HCT116 (cell line): ENCODE measurements at regions not wholly inside any gene's neighbourhood (a gene's known extent, or its start where the extent isn't known, plus 50 kb on each side); places are given as distances from the start of the nearest gene placed in this dataset.

Experiments
- ATAC-seq: fragments of 200-7000 bp; cut with Tn5 transposase; 2 replicates; pipeline ENCODE4 v1.9.1; 2020; ENCODE audit warnings: mild to moderate bottlenecking, moderate library complexity
- BruUV-seq: library from RNA; stranded (reverse); fragments of 400-500 nt; replicated peaks from 2 replicates; lab custom pipeline; 2021; lab: Mats Ljungman, UMichigan
- CTCF ChIA-PET: fragments of 300-600 bp; sonication (Branson Sonifier 250); formaldehyde crosslinking; loops from one replicate; lab custom pipeline; 2021; ENCODE audit warnings: antibody characterized with exemption; lab: Charles Lee
- POLR2A ChIA-PET: fragments of 300-600, 350-600 bp; sonication (Branson Sonifier 250); formaldehyde crosslinking; loops from one replicate; lab custom pipeline; 2021; ENCODE audit warnings: antibody characterized with exemption; lab: Charles Lee
- RAD21 ChIA-PET, 2 experiments: fragments of 300-600 bp; sonication (Branson Sonifier 250); formaldehyde crosslinking; loops; one replicate each; lab custom pipeline; 2023; ENCODE audit warnings: low total read pairs in 2 of 2; ENCODE audit not compliant: uncharacterized antibody in 2 of 2, unreplicated experiment in 2 of 2, low non-redundant PET in 1 of 2; lab: Charles Lee
- DNase-seq: peaks from one replicate; pipeline ENCODE4 v3.0.0-alpha.2; 2010; ENCODE audit warnings: low read depth, low spot score
- H2AFZ ChIP-seq: fragments of 200-600 bp; shearing (Covaris generic), sonication (generic); 2 replicates; pipeline ENCODE4 v1.6.1; 2017; ENCODE audit warnings: low read depth, mixed run types, mixed read lengths, antibody characterized with exemption, low read length; ENCODE audit not compliant: poor library complexity, severe bottlenecking
- H3K27ac ChIP-seq: 2 replicates; pipeline ENCODE4 v1.5.1; 2012; ENCODE audit warnings: low read depth, low read length
- H3K27me3 ChIP-seq: fragments of 200-600 bp; sonication (generic); 2 replicates; pipeline ENCODE4 v1.6.1; 2016; ENCODE audit warnings: mixed run types, low read length, mixed read lengths; ENCODE audit not compliant: insufficient read depth
- H3K36me3 ChIP-seq, 2 experiments: fragments of 200-500 bp in 1 of 2; fragments of 200-600 bp in 1 of 2; sonication (Bioruptor generic) in 1 of 2; sonication (generic) in 1 of 2; 2 replicates each; pipeline versions ENCODE4 v1.5.1 to v1.6.1; 2014 to 2016; ENCODE audit warnings: low read length in 2 of 2, inconsistent platforms in 1 of 2, mixed read lengths in 1 of 2, mixed run types in 1 of 2; ENCODE audit not compliant: insufficient read depth in 2 of 2, control insufficient read depth in 1 of 2
- H3K4me1 ChIP-seq, 2 experiments: fragments of 200-600 bp in 1 of 2; sonication (generic) in 1 of 2; 2 replicates each; pipeline versions ENCODE4 v1.5.1 to v1.6.1; 2012 to 2017; ENCODE audit warnings: low read length in 2 of 2, inconsistent platforms in 1 of 2, mild to moderate bottlenecking in 1 of 2, mixed read lengths in 1 of 2, mixed run types in 1 of 2, moderate library complexity in 1 of 2; ENCODE audit not compliant: insufficient read depth in 2 of 2, control insufficient read depth in 1 of 2
- H3K4me2 ChIP-seq: fragments of 200-600 bp; sonication (generic); 2 replicates; pipeline ENCODE4 v1.6.1; 2017; ENCODE audit warnings: mixed run types, low read length, mixed read lengths
- H3K4me3 ChIP-seq, 2 experiments: fragments of 200-600 bp in 1 of 2; sonication (generic) in 1 of 2; replicated peaks in 1 of 2; 2 replicates each; pipeline ENCODE4 v1.5.1; 2011 to 2016; ENCODE audit warnings: low read length in 2 of 2, control low read depth in 1 of 2, low read depth in 1 of 2, mild to moderate bottlenecking in 1 of 2, mixed read lengths in 1 of 2, mixed run types in 1 of 2
- H3K79me2 ChIP-seq: fragments of 200-600 bp; sonication (generic); 2 replicates; pipeline ENCODE4 v1.6.1; 2017; ENCODE audit warnings: mild to moderate bottlenecking, mixed run types, low read length, moderate library complexity, mixed read lengths; ENCODE audit not compliant: insufficient read depth
- H3K9ac ChIP-seq: fragments of 200-600 bp; sonication (generic); 2 replicates; pipeline ENCODE4 v1.6.1; 2016; ENCODE audit warnings: low read length, mixed read lengths
- H3K9me2 ChIP-seq: fragments of 200-600 bp; sonication (generic), shearing (Covaris generic); 2 replicates; pipeline ENCODE4 v1.6.1; 2017; ENCODE audit warnings: mixed run types, mild to moderate bottlenecking, moderate library complexity; ENCODE audit not compliant: insufficient read depth
- H3K9me3 ChIP-seq, 2 experiments: fragments of 200-500 bp in 1 of 2; fragments of 200-600 bp in 1 of 2; sonication (Bioruptor generic) in 1 of 2; sonication (generic) in 1 of 2; 2 replicates each; pipeline ENCODE4 v1.6.1; 2014 to 2017; ENCODE audit warnings: low read length in 2 of 2, mixed read lengths in 2 of 2, inconsistent platforms in 1 of 2, low read depth in 1 of 2, mild to moderate bottlenecking in 1 of 2, mixed run types in 1 of 2, moderate library complexity in 1 of 2; ENCODE audit not compliant: control insufficient read depth in 1 of 2, insufficient read depth in 1 of 2
- H4K20me1 ChIP-seq: fragments of 200-600 bp; sonication (generic), shearing (Covaris generic); 2 replicates; pipeline ENCODE4 v1.6.1; 2017; ENCODE audit warnings: mixed run types, mild to moderate bottlenecking, moderate library complexity; ENCODE audit not compliant: insufficient read depth
- ATF3 ChIP-seq: IDR thresholded peaks from 2 replicates; pipeline ENCODE4 v1.6.1; 2012
- CBX3 ChIP-seq: IDR thresholded peaks from 2 replicates; pipeline ENCODE4 v1.6.1; 2012; ENCODE audit warnings: low read depth
- CEBPB ChIP-seq: IDR thresholded peaks from 2 replicates; pipeline ENCODE4 v1.6.1; 2012; ENCODE audit warnings: low read depth
- EGR1 ChIP-seq: IDR thresholded peaks from 2 replicates; pipeline ENCODE4 v1.6.1; 2012; ENCODE audit warnings: low read depth
- ELF1 ChIP-seq: IDR thresholded peaks from 2 replicates; pipeline ENCODE4 v1.6.1; 2012; ENCODE audit warnings: low read depth, borderline replicate concordance
- EZH2phosphoT487 ChIP-seq: fragments of 200-600 bp; IDR thresholded peaks from 2 replicates; pipeline ENCODE4 v1.6.1; 2018; ENCODE audit warnings: antibody characterized with exemption, borderline replicate concordance
- FOSL1 ChIP-seq: IDR thresholded peaks from 2 replicates; pipeline ENCODE4 v1.6.1; 2012; ENCODE audit warnings: low read depth
- JUND ChIP-seq: IDR thresholded peaks from 2 replicates; pipeline ENCODE4 v1.6.1; 2012
- MAX ChIP-seq: IDR thresholded peaks from 2 replicates; pipeline ENCODE4 v1.6.1; 2012
- POLR2A ChIP-seq: IDR thresholded peaks from 2 replicates; pipeline ENCODE4 v1.7.0; 2011; ENCODE audit warnings: borderline replicate concordance; ENCODE audit not compliant: insufficient read depth, insufficient read length; ENCODE audit errors: extremely low read depth
- RAD21 ChIP-seq: IDR thresholded peaks from 2 replicates; pipeline ENCODE4 v1.6.1; 2012; ENCODE audit warnings: low read depth, mild to moderate bottlenecking
- REST ChIP-seq: IDR thresholded peaks from 2 replicates; pipeline ENCODE4 v1.6.1; 2012; ENCODE audit warnings: low read depth
- SIN3A ChIP-seq: IDR thresholded peaks from 2 replicates; pipeline ENCODE4 v1.6.1; 2012; ENCODE audit warnings: low read depth
- SP1 ChIP-seq: IDR thresholded peaks from 2 replicates; pipeline ENCODE4 v1.6.1; 2012; ENCODE audit warnings: low read depth
- SRF ChIP-seq: IDR thresholded peaks from 2 replicates; pipeline ENCODE4 v1.6.1; 2012; ENCODE audit warnings: low read depth
- TCF7L2 ChIP-seq: IDR thresholded peaks from 2 replicates; pipeline ENCODE4 v1.7.0; 2011; ENCODE audit warnings: borderline replicate concordance, inconsistent platforms; ENCODE audit not compliant: insufficient read depth, insufficient read length; ENCODE audit errors: extremely low read depth
- YY1 ChIP-seq: IDR thresholded peaks from 2 replicates; pipeline ENCODE4 v1.6.1; 2011; ENCODE audit warnings: low read length, low read depth, moderate library complexity, mild to moderate bottlenecking; ENCODE audit not compliant: insufficient replicate concordance; ENCODE audit errors: extremely low read depth
- ZBTB33 ChIP-seq: IDR thresholded peaks from 2 replicates; pipeline ENCODE4 v1.6.1; 2011; ENCODE audit warnings: mild to moderate bottlenecking, low read length, moderate library complexity; ENCODE audit not compliant: insufficient replicate concordance; ENCODE audit errors: extremely low read depth
- intact Hi-C: fragments of 100-400 bp; cut with micrococcal nuclease; formaldehyde crosslinking; loops from 2 replicates; pipeline ENCODE4 v1.10.0; 2022
- TF ChIP-seq, protein P1 (sequence below), 3 experiments: fragments of 200-600 bp in 1 of 3; sonication (generic) in 1 of 3; IDR thresholded peaks in 2 of 3; conservative IDR thresholded peaks in 1 of 3; 2 replicates each; pipeline ENCODE4 v1.5.1; 2012 to 2017; ENCODE audit warnings: low read depth in 2 of 3, low read length in 2 of 3, antibody characterized with exemption in 1 of 3, borderline replicate concordance in 1 of 3, control low read depth in 1 of 3, mild to moderate bottlenecking in 1 of 3, mixed read lengths in 1 of 3, mixed run types in 1 of 3, moderate library complexity in 1 of 3; ENCODE audit not compliant: insufficient read depth in 1 of 3

DNA sequence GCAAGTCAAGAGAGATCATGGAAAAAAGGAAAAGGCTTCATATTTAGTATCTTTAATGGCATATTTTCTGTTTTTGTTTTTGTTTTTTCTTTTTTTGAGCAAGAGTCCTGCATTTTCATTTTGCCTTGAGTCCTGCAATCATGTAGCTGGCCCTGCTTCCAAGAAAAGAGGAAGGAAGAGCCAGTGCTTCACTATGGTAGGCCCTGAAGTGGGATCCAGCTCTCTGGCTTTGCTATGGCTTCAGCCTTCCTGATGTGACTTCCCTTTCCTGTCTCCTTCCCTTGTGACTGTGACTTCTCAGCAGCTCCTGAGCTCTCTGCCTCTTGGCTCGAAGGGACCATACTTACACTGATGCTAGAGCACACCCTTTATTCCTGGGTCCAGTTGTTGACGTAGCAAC, 512.3 kb downstream of the INHBA start:
- BruUV-seq = no TSS peak
- no peaks in the 10 kb centered on the region for H3K79me2 ChIP-seq
- H3K4me2 ChIP-seq = no peak overlapping the region
- no peak for ATAC-seq
- no peaks in the 10 kb centered on the region for H4K20me1 ChIP-seq
- no peak for DNase-seq
- TF ChIP-seq RAD21 (no peak), MAX (no peak), TCF7L2 (no peak), EGR1 (no peak), CEBPB (no peak), FOSL1 (no peak), ATF3 (no peak), CBX3 (no peak), SRF (no peak), EZH2phosphoT487 (no peak), YY1 (no peak), ZBTB33 (no peak), REST (no peak), JUND (no peak), ELF1 (no peak), POLR2A (no peak), SIN3A (no peak), SP1 (no peak)
- TF ChIP-seq, protein P1, sequence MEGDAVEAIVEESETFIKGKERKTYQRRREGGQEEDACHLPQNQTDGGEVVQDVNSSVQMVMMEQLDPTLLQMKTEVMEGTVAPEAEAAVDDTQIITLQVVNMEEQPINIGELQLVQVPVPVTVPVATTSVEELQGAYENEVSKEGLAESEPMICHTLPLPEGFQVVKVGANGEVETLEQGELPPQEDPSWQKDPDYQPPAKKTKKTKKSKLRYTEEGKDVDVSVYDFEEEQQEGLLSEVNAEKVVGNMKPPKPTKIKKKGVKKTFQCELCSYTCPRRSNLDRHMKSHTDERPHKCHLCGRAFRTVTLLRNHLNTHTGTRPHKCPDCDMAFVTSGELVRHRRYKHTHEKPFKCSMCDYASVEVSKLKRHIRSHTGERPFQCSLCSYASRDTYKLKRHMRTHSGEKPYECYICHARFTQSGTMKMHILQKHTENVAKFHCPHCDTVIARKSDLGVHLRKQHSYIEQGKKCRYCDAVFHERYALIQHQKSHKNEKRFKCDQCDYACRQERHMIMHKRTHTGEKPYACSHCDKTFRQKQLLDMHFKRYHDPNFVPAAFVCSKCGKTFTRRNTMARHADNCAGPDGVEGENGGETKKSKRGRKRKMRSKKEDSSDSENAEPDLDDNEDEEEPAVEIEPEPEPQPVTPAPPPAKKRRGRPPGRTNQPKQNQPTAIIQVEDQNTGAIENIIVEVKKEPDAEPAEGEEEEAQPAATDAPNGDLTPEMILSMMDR (IDR thresholded peaks at IDR 0.05 in 2 of 3, conservative IDR thresholded peaks at IDR 0.05 in 1 of 3; ENCODE audit: borderline replicate concordance in 1 of 3, insufficient read depth in 1 of 3, low read depth in 2 of 3, low read length in 2 of 3) = no peak
- ChIA-PET RAD21 (no interaction called here), POLR2A (no interaction called here), CTCF (interaction anchor here (1.4 kb wide), 1 partner anchor 24 kb away, joined by 3 read pairs; no protein-coding TSS in a partner anchor)
- no peaks in the 10 kb centered on the region for H3K27me3 ChIP-seq
- H3K4me3 ChIP-seq = no peak overlapping the region
- H3K9me2 ChIP-seq = no peaks in the 10 kb centered on the region
- intact Hi-C loops = no loop called here
- no peaks in the 10 kb centered on the region for H3K9me3 ChIP-seq
- H3K4me1 ChIP-seq = peaks cover 6 to 32% of the 10 kb centered on the region in 2 experiments; a peak in 3 of 4 replicates
- H3K9ac ChIP-seq = no peak overlapping the region
- no peak overlapping the region for H2AFZ ChIP-seq
- no peak overlapping the region for H3K27ac ChIP-seq
- H3K36me3 ChIP-seq = no peaks in the 10 kb centered on the region
